ENCODE measurements at regions not wholly inside any gene's neighbourhood (a gene's known extent, or its start where the extent isn't known, plus 50 kb on each side); places are given as distances from the start of the nearest gene placed in this dataset.

DNA sequence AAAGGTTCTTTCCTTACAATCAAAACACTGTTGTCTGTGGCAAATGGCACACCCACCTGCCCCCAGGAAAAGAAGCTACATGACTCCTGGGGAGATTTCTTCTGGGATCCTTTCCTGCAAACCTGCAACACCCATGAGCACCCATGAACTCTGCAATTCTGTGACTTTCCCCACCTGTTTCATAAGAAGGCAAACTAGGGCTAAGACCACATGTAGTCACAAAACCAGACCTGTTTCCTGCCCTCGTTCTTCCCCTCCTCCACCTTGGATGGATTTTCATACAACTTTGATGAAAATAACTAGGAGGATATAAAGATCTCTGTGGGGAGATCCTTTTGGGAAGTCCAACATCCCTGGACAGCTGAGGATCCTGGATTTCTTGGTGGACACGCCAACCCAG is 1084.7 kb downstream of the BCL11B start:
- TF ChIP-seq, protein P1, sequence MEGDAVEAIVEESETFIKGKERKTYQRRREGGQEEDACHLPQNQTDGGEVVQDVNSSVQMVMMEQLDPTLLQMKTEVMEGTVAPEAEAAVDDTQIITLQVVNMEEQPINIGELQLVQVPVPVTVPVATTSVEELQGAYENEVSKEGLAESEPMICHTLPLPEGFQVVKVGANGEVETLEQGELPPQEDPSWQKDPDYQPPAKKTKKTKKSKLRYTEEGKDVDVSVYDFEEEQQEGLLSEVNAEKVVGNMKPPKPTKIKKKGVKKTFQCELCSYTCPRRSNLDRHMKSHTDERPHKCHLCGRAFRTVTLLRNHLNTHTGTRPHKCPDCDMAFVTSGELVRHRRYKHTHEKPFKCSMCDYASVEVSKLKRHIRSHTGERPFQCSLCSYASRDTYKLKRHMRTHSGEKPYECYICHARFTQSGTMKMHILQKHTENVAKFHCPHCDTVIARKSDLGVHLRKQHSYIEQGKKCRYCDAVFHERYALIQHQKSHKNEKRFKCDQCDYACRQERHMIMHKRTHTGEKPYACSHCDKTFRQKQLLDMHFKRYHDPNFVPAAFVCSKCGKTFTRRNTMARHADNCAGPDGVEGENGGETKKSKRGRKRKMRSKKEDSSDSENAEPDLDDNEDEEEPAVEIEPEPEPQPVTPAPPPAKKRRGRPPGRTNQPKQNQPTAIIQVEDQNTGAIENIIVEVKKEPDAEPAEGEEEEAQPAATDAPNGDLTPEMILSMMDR (conservative IDR thresholded peaks at IDR 0.05 in 1 of 2, IDR thresholded peaks at IDR 0.05 in 1 of 2; ENCODE audit: extremely low read depth in 1 of 2, insufficient read depth in 1 of 2, low read depth in 1 of 2, low read length in 2 of 2): no peak
- TF ChIP-seq EZH2 (IDR thresholded peaks at IDR 0.05; ENCODE audit: borderline replicate concordance, low read length): no peak

All from mammary epithelial cell (primary cell).